ENCODE measurements at regions not wholly inside any gene's neighbourhood (a gene's known extent, or its start where the extent isn't known, plus 50 kb on each side); places are given as distances from the start of the nearest gene placed in this dataset.

GRCh38 chr15:96538491-96538890 is 208.0 kb downstream of the NR2F2 start:
- no peak overlapping the region for H3K9ac ChIP-seq
- no peaks in the 10 kb centered on the region for H3F3A ChIP-seq (ENCODE audit: insufficient read depth)
- H3K79me2 ChIP-seq (ENCODE audit: insufficient read depth), result no peaks in the 10 kb centered on the region
- no peak overlapping the region for H3K27ac ChIP-seq
- WGBS, 2 experiments (ENCODE audit: low coverage in 1 of 2, low lambda C conversion rate in 2 of 2, missing lambda C conversion rate in 2 of 2), result 59 to 75% methylated on average over 3 of the region's 3 CpGs
- H4K20me1 ChIP-seq (ENCODE audit: insufficient read depth), result no peaks in the 10 kb centered on the region
- no peak overlapping the region for H3K4me2 ChIP-seq (ENCODE audit: unreplicated experiment)
- TF ChIP-seq EZH2 (IDR thresholded peaks at IDR 0.05; ENCODE audit: insufficient read depth, poor library complexity, severe bottlenecking) (no peak), EZH2phosphoT487 (IDR thresholded peaks at IDR 0.05; ENCODE audit: insufficient read depth, low read depth) (no peak)
- no peaks in the 10 kb centered on the region for H3K4me1 ChIP-seq (ENCODE audit: insufficient read depth)
- H2AFZ ChIP-seq, result no peak overlapping the region
- no peaks in the 10 kb centered on the region for H3K36me3 ChIP-seq (ENCODE audit: low read depth)
- H3K9me2 ChIP-seq (ENCODE audit: insufficient read depth), result no peaks in the 10 kb centered on the region
- no peak for DNase-seq
- 0 out of 2 replicates have a peak, but pooled peaks cover 14% of the 10 kb centered on the region for H3K27me3 ChIP-seq (replicated peaks; ENCODE audit: insufficient read depth)
- no peaks in the 10 kb centered on the region for H3K9me3 ChIP-seq (ENCODE audit: low read depth)
- in situ Hi-C loops (cut with MboI), result no loop called here
- no peak overlapping the region for H3K4me3 ChIP-seq

GRCh38 chr15:96540283-96540682 is 209.8 kb downstream of the NR2F2 start:
- Histone ChIP-seq H4K20me1 (ENCODE audit: insufficient read depth) (no peaks in the 10 kb centered on the region), H3K79me2 (ENCODE audit: insufficient read depth) (no peaks in the 10 kb centered on the region), H3K9me2 (ENCODE audit: insufficient read depth) (no peaks in the 10 kb centered on the region), H3K9me3 (ENCODE audit: low read depth) (no peaks in the 10 kb centered on the region), H3K9ac (no peak overlapping the region), H3K36me3 (ENCODE audit: low read depth) (no peaks in the 10 kb centered on the region), H3F3A (ENCODE audit: insufficient read depth) (no peaks in the 10 kb centered on the region), H2AFZ (no peak overlapping the region), H3K4me3 (no peak overlapping the region), H3K27me3 (replicated peaks; ENCODE audit: insufficient read depth) (0 out of 2 replicates have a peak, but pooled peaks cover 14% of the 10 kb centered on the region), H3K27ac (no peak overlapping the region), H3K4me1 (ENCODE audit: insufficient read depth) (no peaks in the 10 kb centered on the region), H3K4me2 (ENCODE audit: unreplicated experiment) (no peak overlapping the region)
- in situ Hi-C loops (cut with MboI), result no loop called here
- no peak for DNase-seq
- TF ChIP-seq EZH2 (IDR thresholded peaks at IDR 0.05; ENCODE audit: insufficient read depth, poor library complexity, severe bottlenecking) (no peak), EZH2phosphoT487 (IDR thresholded peaks at IDR 0.05; ENCODE audit: insufficient read depth, low read depth) (no peak)
- 63 to 72% methylated on average over 7 of the region's 7 CpGs for WGBS, 2 experiments (ENCODE audit: low coverage in 1 of 2, low lambda C conversion rate in 2 of 2, missing lambda C conversion rate in 2 of 2)

- in situ Hi-C loops (cut with MboI), result no loop called here
- H3K9ac ChIP-seq, result no peak overlapping the region
- no peaks in the 10 kb centered on the region for H3K79me2 ChIP-seq (ENCODE audit: insufficient read depth)
- TF ChIP-seq EZH2phosphoT487 (IDR thresholded peaks at IDR 0.05; ENCODE audit: insufficient read depth, low read depth) (no peak), EZH2 (IDR thresholded peaks at IDR 0.05; ENCODE audit: insufficient read depth, poor library complexity, severe bottlenecking) (no peak)
- no peak overlapping the region for H2AFZ ChIP-seq
- H3K4me2 ChIP-seq (ENCODE audit: unreplicated experiment), result no peak overlapping the region
- no peaks in the 10 kb centered on the region for H3K9me3 ChIP-seq (ENCODE audit: low read depth)
- DNase-seq, result no peak
- H3K36me3 ChIP-seq (ENCODE audit: low read depth), result no peaks in the 10 kb centered on the region
- no peaks in the 10 kb centered on the region for H3K4me1 ChIP-seq (ENCODE audit: insufficient read depth)
- 0 out of 2 replicates have a peak, but pooled peaks cover 3% of the 10 kb centered on the region for H3K27me3 ChIP-seq (replicated peaks; ENCODE audit: insufficient read depth)
- 71 to 73% methylated on average over 4 of the region's 4 CpGs for WGBS, 2 experiments (ENCODE audit: low coverage in 1 of 2, low lambda C conversion rate in 2 of 2, missing lambda C conversion rate in 2 of 2)
- H3K9me2 ChIP-seq (ENCODE audit: insufficient read depth), result no peaks in the 10 kb centered on the region
- no peaks in the 10 kb centered on the region for H4K20me1 ChIP-seq (ENCODE audit: insufficient read depth)
- H3K4me3 ChIP-seq, result no peak overlapping the region
- H3K27ac ChIP-seq, result no peak overlapping the region
- H3F3A ChIP-seq (ENCODE audit: insufficient read depth), result no peaks in the 10 kb centered on the region
These were observed 211.8 kb downstream of the NR2F2 start for GRCh38 chr15:96542130-96542770.

- no peak for TF ChIP-seq EZH2phosphoT487 (IDR thresholded peaks at IDR 0.05; ENCODE audit: insufficient read depth, low read depth)
- no peak for TF ChIP-seq EZH2 (IDR thresholded peaks at IDR 0.05; ENCODE audit: insufficient read depth, poor library complexity, severe bottlenecking)
- H3K27me3 ChIP-seq (replicated peaks; ENCODE audit: insufficient read depth), result no peaks in the 10 kb centered on the region
- DNase-seq, result no peak
- H3K79me2 ChIP-seq (ENCODE audit: insufficient read depth), result no peaks in the 10 kb centered on the region
- no peaks in the 10 kb centered on the region for H3K4me1 ChIP-seq (ENCODE audit: insufficient read depth)
- WGBS, 2 experiments (ENCODE audit: low coverage in 1 of 2, low lambda C conversion rate in 2 of 2, missing lambda C conversion rate in 2 of 2), result 51 to 53% methylated on average over 5 of the region's 5 CpGs
- H3K9ac ChIP-seq, result no peak overlapping the region
- no peak overlapping the region for H3K4me2 ChIP-seq (ENCODE audit: unreplicated experiment)
- H3K4me3 ChIP-seq, result no peak overlapping the region
- in situ Hi-C loops (cut with MboI), result no loop called here
- H3K9me2 ChIP-seq (ENCODE audit: insufficient read depth), result no peaks in the 10 kb centered on the region
- no peaks in the 10 kb centered on the region for H3F3A ChIP-seq (ENCODE audit: insufficient read depth)
- H2AFZ ChIP-seq, result no peak overlapping the region
- H3K36me3 ChIP-seq (ENCODE audit: low read depth), result no peaks in the 10 kb centered on the region
- no peaks in the 10 kb centered on the region for H3K9me3 ChIP-seq (ENCODE audit: low read depth)
- no peak overlapping the region for H3K27ac ChIP-seq
- H4K20me1 ChIP-seq (ENCODE audit: insufficient read depth), result no peaks in the 10 kb centered on the region
These were observed 213.8 kb downstream of the NR2F2 start for GRCh38 chr15:96544162-96544756.

Data from GM23248 (cell line).